ENCODE measurements at regions not wholly inside any gene's neighbourhood (a gene's known extent, or its start where the extent isn't known, plus 50 kb on each side); places are given as distances from the start of the nearest gene placed in this dataset.

DNA sequence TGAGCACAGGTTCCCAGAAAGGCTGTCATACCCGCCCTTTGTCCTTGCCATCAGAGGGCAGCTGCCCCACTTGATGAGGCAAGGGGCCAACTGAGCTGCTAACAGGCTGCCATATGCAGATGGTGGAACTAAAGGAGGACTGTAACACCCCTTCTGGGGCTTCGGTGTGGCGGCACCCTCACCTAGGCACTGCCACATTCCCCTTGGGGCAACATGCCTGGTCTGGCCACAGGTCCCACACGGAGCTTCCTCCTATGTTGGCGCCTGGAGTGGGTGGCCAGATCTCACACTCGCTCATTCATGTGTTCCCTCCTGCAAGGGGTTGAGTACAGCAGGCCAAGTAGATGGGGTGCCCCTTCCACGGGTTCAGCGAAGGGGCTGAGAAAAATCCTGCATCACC lies 777.4 kb upstream of the CHD1 start:
- no peak for TF ChIP-seq ZFX (IDR thresholded peaks at IDR 0.05; ENCODE audit: borderline replicate concordance)
- TF ChIP-seq, protein P1, sequence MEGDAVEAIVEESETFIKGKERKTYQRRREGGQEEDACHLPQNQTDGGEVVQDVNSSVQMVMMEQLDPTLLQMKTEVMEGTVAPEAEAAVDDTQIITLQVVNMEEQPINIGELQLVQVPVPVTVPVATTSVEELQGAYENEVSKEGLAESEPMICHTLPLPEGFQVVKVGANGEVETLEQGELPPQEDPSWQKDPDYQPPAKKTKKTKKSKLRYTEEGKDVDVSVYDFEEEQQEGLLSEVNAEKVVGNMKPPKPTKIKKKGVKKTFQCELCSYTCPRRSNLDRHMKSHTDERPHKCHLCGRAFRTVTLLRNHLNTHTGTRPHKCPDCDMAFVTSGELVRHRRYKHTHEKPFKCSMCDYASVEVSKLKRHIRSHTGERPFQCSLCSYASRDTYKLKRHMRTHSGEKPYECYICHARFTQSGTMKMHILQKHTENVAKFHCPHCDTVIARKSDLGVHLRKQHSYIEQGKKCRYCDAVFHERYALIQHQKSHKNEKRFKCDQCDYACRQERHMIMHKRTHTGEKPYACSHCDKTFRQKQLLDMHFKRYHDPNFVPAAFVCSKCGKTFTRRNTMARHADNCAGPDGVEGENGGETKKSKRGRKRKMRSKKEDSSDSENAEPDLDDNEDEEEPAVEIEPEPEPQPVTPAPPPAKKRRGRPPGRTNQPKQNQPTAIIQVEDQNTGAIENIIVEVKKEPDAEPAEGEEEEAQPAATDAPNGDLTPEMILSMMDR (IDR thresholded peaks at IDR 0.05), result no peak
